Kidney tubule cell (primary cell): ENCODE measurements at regions not wholly inside any gene's neighbourhood (a gene's known extent, or its start where the extent isn't known, plus 50 kb on each side); places are given as distances from the start of the nearest gene placed in this dataset.
"Not testable (repeated sequence)": the region's sequence is repeated elsewhere in the genome, so short reads cannot be mapped to it uniquely, and the experiment has no call there.

ENCODE experiments used
- DNase-seq: peaks from one replicate; pipeline ENCODE4 v3.0.0-alpha.2; 2018; ENCODE audit warnings: low spot score

DNA sequence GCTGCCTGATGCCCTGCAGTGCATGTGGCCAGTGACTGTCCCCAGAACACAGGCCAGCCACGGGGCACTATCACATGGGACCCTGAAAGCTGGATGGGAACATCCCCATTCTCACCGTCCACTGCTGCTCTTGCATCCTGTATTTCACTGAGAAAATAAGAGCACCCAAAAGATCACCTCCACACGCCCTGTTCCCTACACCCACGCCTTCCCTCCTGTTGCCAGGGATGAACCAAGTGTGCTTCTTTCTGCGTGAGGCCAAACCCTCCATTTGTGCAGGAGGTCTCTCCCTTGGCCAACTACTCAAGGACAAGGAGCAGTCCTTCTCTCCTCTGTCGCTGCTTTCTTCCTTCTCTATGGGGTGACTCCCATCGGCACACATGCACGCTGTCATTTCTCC, 118.3 kb downstream of the LRRC37A3 start:
- DNase-seq = not testable (repeated sequence)

DNA sequence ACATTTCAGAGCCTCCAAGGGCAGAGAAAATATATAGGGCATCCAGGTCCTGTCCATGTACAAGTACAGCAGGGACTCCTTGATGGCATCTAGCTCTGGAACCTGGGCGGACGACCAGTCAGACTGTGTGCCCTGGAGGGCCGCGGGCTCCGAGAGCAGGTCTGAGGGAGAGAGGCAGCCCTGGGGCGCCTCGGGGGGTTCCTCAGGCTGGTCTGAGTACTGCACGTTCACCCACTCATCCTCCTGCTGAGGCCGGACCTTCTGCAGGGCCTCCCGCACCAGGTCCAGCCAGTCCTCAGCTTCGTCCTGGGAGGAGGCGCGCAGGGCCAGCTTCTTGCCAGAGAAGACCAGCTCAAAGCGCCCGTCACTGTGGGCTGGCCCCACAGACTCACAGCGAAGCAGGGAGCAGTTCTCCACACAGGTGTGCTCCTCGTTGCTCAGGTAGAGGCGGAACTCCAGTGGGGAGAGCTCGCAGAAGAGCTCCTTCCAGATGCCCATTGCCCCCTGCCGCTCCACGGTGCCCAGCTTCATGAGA, 118.8 kb downstream of the LRRC37A3 start:
- not testable (repeated sequence) for DNase-seq

DNA sequence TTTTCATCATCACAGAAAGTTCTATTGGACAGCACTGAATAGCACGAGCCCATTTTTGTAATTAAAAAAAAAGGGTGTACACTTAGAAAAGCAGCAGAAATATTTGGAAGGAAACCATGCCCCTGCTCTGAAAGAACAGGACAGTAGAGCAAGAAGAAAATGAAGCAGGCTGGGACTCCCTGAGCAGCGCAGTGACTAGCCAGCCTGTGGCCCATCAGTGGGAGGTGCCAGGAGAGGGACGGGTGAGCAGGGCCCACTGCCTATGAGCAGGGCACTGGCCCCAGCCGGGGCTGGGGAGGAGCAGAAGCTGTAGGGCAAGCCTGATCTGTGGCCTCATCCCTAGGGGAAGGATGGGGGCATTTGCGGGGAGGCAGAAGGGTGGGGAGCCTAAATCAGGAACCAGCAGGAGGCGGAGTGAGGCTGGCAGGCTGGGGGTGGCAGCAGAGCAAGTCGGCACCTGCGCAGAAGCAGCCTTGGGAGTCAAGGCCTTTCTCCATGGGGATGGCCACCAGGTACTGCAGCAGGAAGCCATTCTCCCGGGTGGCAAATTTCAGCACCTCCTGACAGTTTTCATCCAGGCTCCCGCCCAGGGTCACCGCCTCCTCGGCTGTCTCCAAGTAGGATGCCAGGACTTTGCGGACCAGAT, 119.6 kb downstream of the LRRC37A3 start:
- not testable (repeated sequence) for DNase-seq

DNA sequence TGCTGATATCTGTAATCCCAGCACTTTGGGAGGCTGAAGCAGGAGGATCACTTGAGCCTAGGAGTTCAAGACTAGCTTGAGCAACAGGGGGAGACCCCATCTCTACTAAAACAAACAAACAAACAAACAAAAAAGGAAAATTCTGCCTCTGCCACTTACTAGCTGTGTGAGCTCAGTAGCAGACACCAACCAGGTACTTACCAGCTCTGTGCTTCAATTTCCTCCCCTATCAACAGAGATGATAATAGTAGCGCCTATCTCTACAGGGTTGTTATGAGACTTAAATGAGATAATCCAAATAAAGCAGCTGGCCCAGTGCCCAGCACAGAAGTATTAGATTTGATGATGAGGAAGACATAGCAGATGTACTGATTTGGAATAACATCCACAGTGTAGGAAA, 120.3 kb downstream of the LRRC37A3 start:
- DNase-seq = not testable (repeated sequence)

DNA sequence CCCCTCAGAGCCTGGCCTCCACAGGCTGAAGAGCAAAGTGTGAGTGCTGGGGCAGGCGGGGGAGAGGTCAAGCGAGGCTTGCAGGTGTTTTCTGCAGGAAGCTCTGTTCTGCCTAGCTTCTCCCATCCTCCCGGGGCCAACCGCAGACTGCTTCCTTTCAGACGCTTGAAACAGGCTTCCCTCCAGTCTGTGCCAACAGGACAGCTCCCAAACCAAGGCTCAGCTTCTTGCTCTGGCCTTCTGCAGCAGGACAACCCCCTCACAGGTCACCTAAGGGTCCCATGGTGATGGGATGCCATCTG, 120.8 kb downstream of the LRRC37A3 start:
- not testable (repeated sequence) for DNase-seq

DNA sequence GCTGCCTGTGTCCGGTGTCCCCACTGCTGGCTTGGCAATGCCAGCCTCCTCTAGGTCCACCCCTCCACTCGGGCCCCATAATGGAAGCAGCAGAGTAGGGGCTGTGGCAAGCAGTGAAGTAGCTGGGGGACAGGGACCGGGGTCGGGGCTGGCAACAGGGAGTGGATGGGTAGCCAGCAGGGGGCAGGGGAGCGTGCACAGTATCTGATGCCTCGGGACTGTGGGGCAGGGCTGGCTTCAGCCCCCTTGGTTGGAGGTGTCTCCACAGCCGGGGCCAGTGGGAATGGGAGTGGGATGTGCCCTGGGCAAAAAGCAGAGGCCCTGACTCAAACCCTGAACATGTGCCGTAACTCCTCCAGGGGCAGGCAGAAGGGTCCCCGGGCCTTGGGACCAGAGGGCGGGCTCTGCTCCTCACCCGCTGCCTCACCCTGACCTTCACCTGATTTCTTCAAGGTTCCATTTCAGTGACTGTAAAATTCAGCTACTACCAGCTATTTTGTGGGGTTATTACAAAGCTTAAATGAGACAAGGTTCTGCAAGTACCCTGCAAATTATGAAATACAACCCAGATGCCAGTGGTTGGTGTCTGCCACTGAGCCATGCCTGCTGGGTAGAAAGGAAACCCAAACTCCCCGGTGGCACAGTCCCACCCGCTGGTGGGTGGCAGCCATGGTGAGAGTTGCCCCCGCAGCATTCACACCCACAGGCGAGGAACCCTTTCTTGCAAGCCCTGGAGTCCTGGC, 121.4 kb downstream of the LRRC37A3 start:
- DNase-seq = not testable (repeated sequence)

DNA sequence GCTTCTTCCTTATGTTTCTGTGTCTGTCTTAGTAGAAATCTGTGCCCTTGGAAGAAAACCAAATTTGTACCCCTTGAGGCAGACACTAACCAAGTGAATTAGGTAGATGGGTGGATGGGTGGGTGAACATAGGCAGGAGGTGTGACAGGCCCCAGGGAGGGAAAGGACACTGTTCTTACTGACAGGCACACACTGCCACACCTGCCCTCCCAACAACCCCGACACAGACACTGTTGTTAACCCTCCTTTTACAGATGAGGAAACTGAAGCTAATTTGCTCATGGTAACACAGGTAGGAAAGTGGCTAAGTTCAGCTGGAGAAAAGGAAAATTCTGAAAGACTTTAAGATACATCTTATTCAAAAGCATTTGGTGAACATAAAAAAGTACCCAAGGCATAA, 123.9 kb downstream of the LRRC37A3 start:
- DNase-seq = not testable (repeated sequence)

DNA sequence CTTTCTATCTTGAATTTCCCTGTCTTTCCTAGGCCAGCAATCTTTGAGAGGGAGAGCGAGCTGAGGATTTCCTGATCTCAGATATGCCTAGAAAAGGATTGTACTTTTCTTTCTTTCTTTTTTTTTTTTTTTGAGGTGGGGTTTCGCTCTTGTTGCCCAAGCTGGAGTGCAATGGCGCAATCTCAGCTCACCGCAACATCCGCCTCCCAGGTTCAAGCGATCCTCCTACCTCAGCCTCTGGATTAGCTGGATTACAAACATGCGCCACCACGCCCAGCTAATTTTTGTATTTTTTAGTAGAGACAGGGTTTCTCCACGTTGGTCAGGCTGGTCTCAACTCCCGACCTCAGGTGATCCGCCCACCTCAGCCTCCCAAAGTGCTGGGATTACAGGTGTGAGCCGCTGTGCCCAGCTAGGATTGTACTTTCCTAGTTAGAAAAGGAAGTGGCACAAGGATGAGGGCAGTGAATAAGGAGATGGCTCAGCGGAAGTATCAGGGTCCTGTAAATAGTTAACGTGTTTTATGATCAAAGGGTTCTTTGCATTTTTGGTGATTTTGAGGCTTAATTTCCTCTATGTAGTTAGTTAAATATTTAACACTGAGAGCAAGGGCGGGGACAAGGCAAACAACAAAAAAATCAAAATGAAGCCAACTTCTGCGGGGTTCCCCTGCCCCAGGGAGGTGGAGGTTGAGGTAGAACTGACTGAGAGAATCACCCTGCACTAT, 124.6 kb downstream of the LRRC37A3 start:
- DNase-seq = peak; percentile 56

DNA sequence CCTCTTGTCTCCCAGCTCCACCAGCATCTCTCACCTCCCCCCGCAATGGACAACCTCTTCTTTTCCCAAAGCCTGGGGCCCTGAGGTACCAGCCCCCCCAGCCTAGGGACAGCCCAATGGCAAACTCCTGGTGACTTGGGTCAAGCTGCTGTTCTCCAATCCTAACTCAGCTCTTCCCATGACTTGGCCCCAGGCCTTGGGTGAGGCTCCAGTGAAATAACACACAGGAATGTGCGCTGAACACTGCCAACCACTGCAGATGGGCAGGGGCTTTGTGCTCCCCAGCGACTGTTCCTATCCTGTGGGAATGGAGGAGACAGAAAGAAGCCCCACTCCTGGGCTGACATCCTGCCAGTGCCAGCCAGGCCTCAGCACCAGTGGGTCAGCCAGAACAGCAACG, 125.2 kb downstream of the LRRC37A3 start:
- not testable (repeated sequence) for DNase-seq

DNA sequence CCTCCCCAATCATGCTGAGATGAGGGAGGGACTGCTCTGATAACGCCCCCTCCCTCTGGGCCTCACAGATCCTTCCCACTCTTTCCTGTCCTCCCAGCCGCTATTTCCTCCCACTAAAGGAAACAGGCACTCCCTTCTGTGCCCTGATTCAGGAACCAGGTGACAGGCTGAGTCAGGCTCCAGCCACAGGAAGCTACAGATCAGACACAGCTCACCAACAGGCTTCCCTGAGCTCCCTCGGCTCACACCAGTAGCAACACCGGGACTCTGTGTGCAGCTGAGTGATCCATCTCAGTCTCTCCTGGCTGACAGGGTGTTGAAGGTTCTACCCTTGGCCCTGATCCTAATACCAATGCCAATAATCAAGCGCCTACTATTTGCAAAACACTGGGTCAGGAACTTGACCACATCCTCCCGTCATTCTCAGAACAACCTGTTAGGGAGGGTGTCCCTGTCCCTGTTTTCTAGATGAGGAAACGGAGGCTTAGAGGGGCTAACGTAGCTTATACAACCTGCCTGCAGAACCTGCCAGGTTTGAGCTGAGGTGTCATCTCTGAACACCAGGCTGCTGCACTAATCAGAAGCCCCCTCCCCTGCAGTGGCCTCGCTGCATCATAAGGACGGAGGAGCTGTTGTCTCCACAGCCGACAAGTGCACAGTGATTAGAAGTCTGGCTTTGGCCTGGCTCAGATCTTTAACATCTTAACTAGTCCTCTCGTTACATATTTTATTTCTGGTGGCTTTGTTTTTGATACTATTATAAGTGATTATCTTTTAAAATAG, 126.3 kb downstream of the LRRC37A3 start:
- DNase-seq = peak; percentile 88

DNA sequence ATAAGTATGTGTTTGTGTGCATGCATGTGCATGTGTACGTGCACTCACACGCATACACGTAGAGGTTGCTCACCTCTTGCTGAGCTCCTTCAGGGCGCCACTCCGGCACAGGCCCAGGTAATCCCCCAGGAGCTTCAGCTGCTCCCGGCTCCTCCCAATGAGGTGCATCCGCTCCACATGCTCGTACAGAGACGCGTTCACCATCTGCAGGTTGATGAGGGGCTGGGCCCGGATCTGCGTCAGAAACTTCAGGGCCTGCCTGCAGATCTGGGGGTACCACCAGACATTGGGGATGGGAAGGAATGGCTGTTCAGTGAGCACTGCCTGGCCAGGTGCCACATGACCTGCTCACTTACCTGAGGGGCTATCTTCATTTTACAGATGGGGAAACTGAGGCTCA, 127.0 kb downstream of the LRRC37A3 start:
- DNase-seq = not testable (repeated sequence)

DNA sequence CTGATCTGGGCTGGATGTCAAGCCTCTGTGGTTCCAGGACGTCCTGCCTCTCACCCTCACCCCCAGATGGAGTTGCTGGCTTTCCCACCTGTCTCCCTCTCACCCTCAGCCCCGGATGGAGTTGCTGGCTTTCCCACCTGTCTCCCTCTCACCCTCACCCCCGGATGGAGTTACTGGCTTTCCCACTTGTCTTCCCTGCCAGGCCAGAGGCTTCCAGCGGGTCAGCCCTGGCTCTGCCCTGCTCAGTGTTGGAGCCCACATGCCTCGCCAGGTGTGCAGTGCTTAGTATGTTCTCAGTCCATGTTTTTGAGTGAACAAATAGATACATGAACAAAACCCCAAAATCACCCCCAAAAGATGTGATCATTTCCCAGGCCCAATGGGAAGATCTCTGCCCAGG, 127.6 kb downstream of the LRRC37A3 start:
- DNase-seq = not testable (repeated sequence)

DNA sequence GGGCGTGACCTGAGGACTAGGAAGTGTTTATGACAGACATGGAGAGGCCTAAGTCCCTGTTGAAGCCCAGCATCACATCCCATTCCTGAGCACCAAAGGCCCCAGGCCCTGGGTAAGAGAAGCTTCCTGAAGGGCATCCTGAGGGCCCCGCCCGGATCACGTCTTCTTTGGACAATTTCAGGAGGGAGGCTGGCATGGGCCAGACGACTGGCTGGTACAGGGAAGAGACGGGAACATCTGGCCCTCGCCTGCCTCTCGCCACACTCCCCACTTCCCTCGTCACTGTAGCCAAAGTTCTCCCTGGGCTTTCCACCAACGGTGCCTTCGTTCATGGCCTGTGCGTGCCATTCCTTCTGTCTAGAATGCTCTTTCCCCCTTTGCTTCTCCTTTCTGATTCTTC, 128.1 kb downstream of the LRRC37A3 start:
- DNase-seq = not testable (repeated sequence)

DNA sequence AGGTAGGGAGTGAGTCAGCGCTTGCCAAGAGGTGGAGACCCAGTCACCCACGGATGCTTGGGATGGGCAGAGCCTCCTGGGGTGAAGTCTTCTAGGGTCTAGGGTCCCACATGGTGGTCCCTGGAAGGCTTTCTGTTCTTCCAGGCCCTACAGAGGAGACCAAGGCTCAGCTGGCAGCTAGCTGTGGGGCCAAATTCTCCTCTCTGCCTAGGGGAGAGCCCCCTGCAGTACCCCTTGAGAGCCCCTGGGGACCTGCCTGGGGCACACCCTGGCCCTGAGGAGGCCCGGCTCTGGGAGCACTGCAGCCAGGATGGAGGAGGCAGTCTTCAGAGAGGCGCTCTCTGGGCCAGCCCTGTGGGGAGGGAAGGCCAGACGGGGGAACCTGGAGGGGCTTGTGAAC, 128.6 kb upstream of the SMURF2 start:
- not testable (repeated sequence) for DNase-seq

DNA sequence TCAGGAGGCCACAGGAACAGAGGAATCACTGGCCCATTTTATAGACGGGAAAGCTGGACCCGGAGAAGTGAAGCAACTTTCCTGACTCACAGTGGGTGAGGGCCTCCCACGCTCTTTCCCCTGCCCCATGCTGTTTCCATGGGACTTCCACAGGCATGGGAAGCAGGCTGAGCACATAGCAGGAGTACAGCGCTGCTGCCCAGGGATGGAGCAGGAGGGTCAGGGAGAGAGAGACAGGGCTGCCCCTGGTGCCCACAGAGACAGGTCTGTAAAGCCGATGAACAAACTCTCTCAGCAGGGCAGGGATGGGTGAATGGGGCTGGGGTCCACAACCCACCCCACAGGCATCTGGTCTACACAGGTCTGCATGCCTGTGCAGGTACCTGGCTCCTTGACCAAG, 128.1 kb upstream of the SMURF2 start:
- not testable (repeated sequence) for DNase-seq

DNA sequence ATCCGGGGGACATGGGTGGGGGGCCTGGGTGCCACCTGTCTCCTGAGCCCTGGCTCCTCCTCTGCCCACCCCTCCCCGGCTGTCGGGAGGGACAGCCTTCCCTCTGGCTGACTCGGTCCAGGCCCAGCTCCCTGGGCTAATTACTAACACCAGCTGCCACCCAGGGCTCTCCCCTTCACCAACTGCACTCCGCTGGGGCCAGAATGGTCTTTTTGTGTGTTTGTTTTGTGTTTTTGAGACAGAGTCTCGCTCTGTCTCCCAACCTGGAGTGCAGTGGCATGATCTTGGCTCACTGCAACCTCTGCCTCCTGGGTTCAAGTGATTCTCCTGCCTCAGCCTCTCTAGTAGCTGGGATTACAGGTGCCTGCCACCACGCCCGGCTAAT, 126.9 kb upstream of the SMURF2 start:
- not testable (repeated sequence) for DNase-seq

DNA sequence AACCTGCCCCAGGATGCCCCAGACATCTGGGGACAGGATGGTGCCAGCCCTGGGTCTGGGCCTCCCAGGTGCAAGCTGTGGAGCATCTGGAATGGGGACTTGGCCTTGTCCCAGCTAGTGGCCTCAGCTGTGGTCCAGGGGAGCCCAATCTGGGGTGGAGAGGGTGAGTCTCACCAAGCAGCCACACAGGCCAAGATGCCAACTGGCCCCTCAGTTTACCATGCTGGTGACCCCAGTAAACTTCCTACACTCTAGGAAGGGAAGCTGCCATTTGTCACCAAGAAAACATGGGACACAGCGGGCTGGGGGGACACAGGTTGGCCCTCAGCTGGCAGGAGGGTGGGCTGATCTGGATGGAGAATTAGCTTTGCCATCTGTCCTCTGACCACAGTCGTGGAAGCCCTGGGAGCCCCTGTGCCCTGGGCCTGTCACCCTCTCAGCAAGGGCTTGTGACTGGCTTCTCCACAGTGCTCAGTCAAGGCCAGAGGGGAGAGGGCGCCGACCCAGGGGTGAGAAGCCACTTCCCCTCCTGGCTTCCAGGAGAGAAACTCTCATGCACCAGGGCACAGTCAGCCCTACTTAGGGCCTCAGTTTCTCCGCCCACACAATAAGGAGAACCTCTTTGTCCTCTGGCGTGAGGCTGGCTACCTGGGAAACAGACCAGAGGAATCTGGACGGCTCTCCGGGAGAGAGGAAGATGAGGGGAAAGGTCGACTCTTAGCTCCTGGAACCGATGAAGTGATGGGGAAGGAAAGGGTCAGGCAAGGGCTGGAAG, 126.4 kb upstream of the SMURF2 start:
- no peak for DNase-seq

DNA sequence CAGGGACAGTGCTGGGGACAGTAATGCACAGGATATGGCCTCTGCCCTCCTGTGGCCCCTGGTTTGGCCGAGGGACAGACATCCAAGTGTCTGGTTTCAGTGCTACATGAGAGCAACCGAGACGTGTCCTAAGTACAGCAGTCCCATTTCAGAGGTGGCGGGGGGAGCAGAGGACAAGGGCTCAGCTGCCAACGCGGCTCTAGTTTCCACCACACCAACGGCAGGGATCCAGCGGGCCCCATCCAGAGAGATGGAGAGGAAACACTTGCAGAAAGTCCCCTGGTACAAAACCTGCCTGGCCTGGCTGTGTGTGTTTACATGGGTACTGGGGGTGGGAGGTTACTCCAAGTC, 125.8 kb upstream of the SMURF2 start:
- no peak for DNase-seq

DNA sequence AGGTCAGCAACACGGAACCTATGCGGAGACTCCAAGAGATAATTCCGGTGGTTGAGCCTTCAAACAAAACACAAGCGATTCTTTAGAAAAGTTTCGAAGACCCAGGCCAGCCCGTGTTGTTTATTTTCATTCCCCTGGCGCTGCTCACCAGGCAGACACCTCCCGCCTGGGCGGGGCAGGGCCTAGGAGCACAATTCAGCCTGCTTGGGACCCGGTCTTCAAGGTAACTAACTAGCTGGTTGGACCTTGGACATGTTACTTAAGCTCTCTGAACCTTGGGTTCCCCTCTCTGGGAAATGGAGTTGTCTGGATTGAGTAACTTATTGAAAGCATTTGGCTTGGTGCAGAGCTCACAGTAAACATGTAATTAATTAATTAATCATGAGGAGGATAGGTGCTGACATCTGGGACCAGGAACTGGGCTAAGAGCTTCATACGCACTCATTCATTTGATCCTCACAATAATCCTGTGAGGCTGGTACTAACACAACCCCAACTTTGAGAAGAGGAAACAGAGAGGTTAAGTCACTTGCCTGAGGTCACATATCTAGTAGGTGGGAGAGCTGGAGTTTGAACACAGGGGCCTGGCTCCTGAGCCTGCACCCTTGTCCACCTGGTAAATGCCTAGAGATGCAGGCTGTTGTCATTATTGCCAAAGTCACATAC, 125.3 kb upstream of the SMURF2 start:
- no peak for DNase-seq

DNA sequence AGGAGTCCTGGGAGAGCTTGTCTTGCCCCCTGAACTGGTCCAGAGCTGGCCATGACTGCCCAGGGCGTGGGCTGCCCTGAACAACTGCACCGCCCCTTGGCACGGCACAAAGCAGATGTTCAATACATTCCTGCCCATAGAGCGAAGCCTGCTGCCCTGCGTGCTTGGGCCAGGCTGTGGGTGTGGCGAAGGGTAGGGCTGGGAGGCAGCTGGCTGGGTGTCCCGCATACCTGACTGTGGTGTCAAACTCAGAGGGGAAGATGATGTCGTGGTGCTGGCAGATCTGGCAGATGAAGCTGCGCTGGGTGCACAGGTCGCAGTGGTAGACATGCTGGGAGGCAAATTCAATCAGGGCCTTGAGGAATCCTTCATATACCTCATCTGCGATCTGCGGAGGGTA, 124.2 kb upstream of the SMURF2 start:
- peak; percentile 47 for DNase-seq

DNA sequence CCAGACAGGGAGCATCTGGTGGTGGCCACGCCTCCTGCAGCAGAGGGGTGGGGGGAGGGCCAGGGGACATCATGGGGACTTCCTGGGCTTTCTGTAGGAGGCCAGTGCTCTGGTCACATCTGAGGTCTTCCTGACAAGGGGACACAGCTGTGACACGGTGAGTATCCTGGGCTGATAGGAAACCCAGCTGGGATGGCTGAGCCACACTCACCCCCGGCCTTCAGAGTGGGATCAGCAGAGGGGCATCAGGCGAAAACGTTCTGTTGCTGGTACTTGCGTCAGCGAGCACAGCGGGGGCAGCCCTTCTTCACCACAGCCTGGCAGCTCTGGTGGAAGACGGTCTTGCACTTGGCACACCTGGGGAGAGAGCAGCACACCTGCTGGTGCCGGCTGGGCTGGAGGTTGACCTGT, 122.9 kb upstream of the SMURF2 start:
- DNase-seq = no peak
